ENCODE measurements at regions not wholly inside any gene's neighbourhood (a gene's known extent, or its start where the extent isn't known, plus 50 kb on each side); places are given as distances from the start of the nearest gene placed in this dataset.

GRCh38 chr3:150184426-150185071 is 213.9 kb upstream of the PFN2 start:
- no peak overlapping the region for H2AFZ ChIP-seq (ENCODE audit: low read depth, low read length, severe bottlenecking)

GRCh38 chr3:150183678-150184425 is 213.2 kb upstream of the PFN2 start:
- Histone ChIP-seq H3K27ac (ENCODE audit: low read depth, low read length) (no peak overlapping the region), H4K20me1 (ENCODE audit: low read depth, low read length) (no peaks in the 10 kb centered on the region), H3F3A (ENCODE audit: insufficient read depth) (no peaks in the 10 kb centered on the region), H3K9me3 (ENCODE audit: insufficient read depth, low read length) (no peaks in the 10 kb centered on the region), H2AFZ (ENCODE audit: low read depth, low read length, severe bottlenecking) (no peak overlapping the region), H3K4me3 (ENCODE audit: insufficient read depth, low read length, poor library complexity, severe bottlenecking) (no peak overlapping the region), H3K9ac (ENCODE audit: low read length) (no peak overlapping the region), H3K36me3 (ENCODE audit: low read length) (no peaks in the 10 kb centered on the region), H3K4me2 (ENCODE audit: low read depth, low read length, poor library complexity, severe bottlenecking) (no peak overlapping the region), H3K27me3 (ENCODE audit: low read length) (no peaks in the 10 kb centered on the region), H3K79me2 (ENCODE audit: insufficient read depth, low read length) (no peaks in the 10 kb centered on the region), H3K9me2 (replicated peaks; ENCODE audit: insufficient read depth, low read length) (no peaks in the 10 kb centered on the region)
- TF ChIP-seq CTCF (IDR thresholded peaks at IDR 0.05; ENCODE audit: insufficient read depth, low read length, poor library complexity, severe bottlenecking): peak; percentile 42
- TF ChIP-seq EZH2phosphoT487 (conservative IDR thresholded peaks at IDR 0.05; ENCODE audit: low read length): no peak

More at GRCh38 chr3:150184426-150185071, 213.9 kb upstream of the PFN2 start:
- TF ChIP-seq CTCF (IDR thresholded peaks at IDR 0.05; ENCODE audit: insufficient read depth, low read length, poor library complexity, severe bottlenecking): no peak
- TF ChIP-seq EZH2phosphoT487 (conservative IDR thresholded peaks at IDR 0.05; ENCODE audit: low read length): no peak
- Histone ChIP-seq H3K4me2 (ENCODE audit: low read depth, low read length, poor library complexity, severe bottlenecking) (no peak overlapping the region), H3K27ac (ENCODE audit: low read depth, low read length) (no peak overlapping the region), H3K36me3 (ENCODE audit: low read length) (no peaks in the 10 kb centered on the region), H3K9me2 (replicated peaks; ENCODE audit: insufficient read depth, low read length) (no peaks in the 10 kb centered on the region), H3F3A (ENCODE audit: insufficient read depth) (no peaks in the 10 kb centered on the region), H3K27me3 (ENCODE audit: low read length) (no peaks in the 10 kb centered on the region), H3K9me3 (ENCODE audit: insufficient read depth, low read length) (no peaks in the 10 kb centered on the region), H3K9ac (ENCODE audit: low read length) (no peak overlapping the region), H3K4me3 (ENCODE audit: insufficient read depth, low read length, poor library complexity, severe bottlenecking) (no peak overlapping the region), H3K79me2 (ENCODE audit: insufficient read depth, low read length) (no peaks in the 10 kb centered on the region), H4K20me1 (ENCODE audit: low read depth, low read length) (no peaks in the 10 kb centered on the region)

GRCh38 chr3:150180334-150180733 is 209.6 kb upstream of the PFN2 start:
- Histone ChIP-seq H3K4me2 (ENCODE audit: low read depth, low read length, poor library complexity, severe bottlenecking) (no peak overlapping the region), H3K36me3 (ENCODE audit: low read length) (no peaks in the 10 kb centered on the region), H3K79me2 (ENCODE audit: insufficient read depth, low read length) (no peaks in the 10 kb centered on the region), H3K9me3 (ENCODE audit: insufficient read depth, low read length) (no peaks in the 10 kb centered on the region), H3F3A (ENCODE audit: insufficient read depth) (no peaks in the 10 kb centered on the region), H2AFZ (ENCODE audit: low read depth, low read length, severe bottlenecking) (no peak overlapping the region), H3K9ac (ENCODE audit: low read length) (no peak overlapping the region), H3K4me3 (ENCODE audit: insufficient read depth, low read length, poor library complexity, severe bottlenecking) (no peak overlapping the region), H3K9me2 (replicated peaks; ENCODE audit: insufficient read depth, low read length) (no peaks in the 10 kb centered on the region), H3K27ac (ENCODE audit: low read depth, low read length) (no peak overlapping the region), H3K27me3 (ENCODE audit: low read length) (no peaks in the 10 kb centered on the region), H4K20me1 (ENCODE audit: low read depth, low read length) (no peaks in the 10 kb centered on the region)
- TF ChIP-seq CTCF (IDR thresholded peaks at IDR 0.05; ENCODE audit: insufficient read depth, low read length, poor library complexity, severe bottlenecking) (no peak), EZH2phosphoT487 (conservative IDR thresholded peaks at IDR 0.05; ENCODE audit: low read length) (no peak)
